Tongue (tissue), 1 donor: ENCODE measurements at regions not wholly inside any gene's neighbourhood (a gene's known extent, or its start where the extent isn't known, plus 50 kb on each side); places are given as distances from the start of the nearest gene placed in this dataset.

Experiments used
- DNase-seq: peaks from one replicate; pipeline ENCODE4 v3.0.0-alpha.2; 2015

DNA sequence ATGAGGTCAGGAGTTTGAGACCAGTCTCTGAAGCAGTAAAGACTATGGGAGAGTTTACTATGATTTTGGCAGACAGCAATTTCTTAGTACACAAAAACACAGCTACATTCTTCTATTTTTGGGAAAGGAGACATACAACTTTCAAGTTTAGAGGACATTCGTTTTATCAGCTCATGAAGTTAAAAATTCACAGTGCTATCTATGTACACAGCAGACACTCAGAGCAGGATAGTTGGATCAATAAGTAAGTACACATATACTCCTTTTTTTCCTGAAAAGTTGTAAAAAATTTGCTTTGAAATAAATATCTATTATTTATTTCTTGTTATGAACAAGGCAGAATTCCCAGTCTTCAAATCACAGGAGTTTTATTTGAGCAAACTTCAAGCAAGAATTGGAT lies 159.7 kb downstream of the SERPINI1 start:
- DNase-seq, result no peak

DNA sequence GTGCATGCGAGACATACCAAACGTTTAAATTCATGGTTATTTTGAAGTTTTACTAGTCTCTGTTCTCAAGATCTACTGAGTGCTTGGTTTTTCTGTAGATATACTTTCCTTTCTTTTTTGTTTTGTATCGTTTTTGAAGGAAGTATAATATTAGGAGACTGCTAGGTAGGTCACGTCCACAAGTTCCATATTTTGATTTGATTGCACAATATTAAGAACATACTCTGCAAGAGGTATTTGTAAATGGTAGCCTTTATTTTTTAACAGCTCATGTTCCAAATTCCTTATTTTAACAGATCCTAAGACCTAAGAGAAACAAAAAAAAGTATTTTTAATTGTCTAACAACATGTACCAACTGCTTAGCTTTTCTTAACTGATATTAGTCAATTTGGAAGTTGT lies 156.7 kb downstream of the SERPINI1 start:
- no peak for DNase-seq

DNA sequence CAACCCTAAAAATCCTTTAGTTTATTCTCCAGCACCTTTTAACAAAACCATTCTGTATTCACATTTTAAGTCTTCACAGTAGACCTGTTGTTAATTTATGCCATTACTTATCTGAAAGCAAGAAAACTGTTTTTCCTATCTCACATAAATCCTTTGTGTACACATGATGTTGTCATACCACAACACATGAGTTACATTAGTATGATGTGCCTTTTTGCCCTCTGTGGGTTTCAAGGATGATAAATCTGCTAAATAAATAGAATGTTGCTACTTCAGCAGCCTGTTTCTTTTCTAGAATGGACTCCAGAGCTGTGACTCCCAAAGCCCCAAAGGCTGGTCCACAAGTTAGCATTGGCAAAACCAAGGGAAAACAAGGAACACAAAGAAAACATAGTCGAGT lies 151.6 kb downstream of the SERPINI1 start:
- DNase-seq, result no peak

DNA sequence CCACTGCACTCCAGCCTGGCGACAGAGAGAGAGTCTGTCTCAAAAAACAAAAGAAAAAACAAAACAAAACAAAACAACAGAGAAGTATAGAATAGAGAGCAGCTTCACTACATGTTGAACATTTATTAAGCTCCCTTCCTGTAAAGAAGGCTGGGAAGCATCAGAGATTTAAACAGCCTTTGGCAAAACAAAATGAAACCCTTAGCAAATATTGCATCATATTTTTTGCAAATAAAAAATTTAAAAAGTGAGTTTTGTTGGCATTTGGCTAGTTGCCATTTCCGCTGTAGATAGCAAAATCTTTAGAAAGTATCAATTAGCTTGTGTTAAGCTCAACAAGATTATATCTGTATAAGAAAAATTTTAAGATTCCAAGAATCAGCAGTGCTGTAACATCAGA lies 151.2 kb downstream of the SERPINI1 start:
- no peak for DNase-seq

DNA sequence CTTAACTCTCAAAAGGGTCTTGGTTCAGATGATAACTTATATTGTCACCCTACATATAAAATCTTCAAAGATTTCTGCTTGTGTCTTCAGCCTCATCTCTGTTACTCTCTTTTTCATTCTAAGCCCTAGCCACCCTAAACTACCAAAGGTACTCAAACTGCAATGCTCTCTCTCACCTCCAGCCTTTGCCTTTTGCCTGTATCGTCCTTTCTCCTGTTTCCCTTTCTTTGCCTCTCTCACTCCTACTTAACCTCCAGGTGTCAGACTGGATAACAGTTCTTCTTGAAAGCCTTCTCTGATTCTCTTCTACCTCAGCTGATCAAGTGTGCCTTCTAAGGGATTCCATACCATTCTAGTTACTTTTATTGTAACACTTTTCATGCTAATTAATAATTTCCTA lies 149.8 kb downstream of the SERPINI1 start:
- DNase-seq, result no peak

DNA sequence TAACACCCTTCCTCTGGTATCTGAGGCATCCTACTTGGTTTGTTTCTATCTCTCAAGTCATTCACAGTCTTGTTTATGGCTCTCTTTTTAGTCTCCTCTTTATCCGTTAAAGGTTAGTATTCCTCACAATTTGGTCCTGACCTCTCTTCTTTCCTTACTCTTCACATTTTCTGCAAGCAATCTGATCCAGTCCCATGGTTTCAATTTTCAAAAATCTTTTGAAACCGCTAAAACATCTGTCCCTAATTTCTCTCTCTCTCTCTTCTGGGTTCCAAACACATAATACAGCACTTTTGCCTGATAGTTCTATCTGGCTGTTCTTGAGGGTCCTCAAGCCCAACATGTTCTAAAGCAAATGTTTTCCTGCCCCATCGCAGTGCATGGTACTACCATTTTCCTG lies 149.0 kb downstream of the SERPINI1 start:
- DNase-seq, result no peak

DNA sequence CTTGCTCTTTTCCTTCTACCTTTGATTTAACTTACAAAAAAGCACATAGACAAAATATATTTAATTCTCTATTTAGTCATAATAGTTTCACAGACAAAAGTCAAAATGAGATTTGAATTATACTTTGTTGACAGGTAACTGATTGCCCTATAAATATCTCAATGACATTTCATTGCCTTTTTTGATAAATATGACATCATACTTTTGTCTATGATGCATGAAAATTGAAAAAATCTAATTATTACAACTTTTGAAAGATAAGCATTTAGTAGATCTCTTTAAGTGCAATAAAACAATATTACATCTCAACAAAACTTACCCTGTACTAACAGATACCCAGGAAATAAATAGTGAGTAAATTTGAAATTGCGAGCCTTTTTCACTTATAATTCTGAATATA lies 147.9 kb downstream of the SERPINI1 start:
- no peak for DNase-seq

DNA sequence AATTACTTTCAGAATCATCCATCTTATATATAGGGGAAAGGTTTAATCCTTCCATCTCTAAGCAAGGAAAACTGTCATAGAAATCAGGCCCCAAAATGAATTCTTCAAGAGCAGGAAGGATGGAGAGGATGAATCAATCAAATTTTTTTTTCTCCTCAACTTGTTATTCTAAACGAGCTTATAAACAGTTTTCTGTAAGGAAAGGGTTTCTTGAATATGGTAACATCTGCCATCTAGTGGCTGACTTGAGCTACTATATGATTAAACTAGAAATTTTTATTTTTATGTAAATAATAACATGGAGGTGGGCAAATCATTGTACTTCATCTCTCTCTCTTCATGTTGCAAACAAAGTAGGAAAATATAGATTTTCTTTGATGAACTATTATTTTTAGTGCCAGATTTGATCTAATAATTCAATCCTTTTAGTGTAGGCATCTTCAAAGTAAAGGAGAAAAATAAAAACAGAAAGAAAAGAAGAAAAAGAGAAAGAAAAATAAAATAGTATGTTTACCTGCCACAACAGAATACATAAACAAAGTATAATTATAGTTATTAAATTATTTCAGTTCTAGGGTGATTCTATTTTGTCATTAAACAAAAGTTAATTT lies 146.6 kb downstream of the SERPINI1 start:
- DNase-seq, result peak; percentile 68

DNA sequence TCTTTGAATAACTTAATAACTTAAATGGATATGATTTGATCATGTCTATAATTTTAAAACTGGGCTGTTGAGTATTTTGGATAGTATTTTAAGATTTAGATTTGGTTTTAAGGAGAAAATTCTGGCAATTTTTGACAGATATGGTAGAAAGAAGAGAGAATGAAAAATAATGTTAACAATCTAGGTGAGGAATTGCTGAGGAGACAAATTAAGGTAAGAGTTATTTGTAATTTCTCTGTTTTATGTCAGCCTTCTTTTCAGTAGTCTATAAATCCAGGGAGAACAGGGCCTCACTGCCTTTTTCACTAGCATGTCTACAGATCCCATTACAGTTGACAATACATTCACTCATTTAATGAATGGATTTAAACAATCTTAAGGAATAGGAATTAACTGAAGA lies 144.7 kb downstream of the SERPINI1 start:
- no peak for DNase-seq

DNA sequence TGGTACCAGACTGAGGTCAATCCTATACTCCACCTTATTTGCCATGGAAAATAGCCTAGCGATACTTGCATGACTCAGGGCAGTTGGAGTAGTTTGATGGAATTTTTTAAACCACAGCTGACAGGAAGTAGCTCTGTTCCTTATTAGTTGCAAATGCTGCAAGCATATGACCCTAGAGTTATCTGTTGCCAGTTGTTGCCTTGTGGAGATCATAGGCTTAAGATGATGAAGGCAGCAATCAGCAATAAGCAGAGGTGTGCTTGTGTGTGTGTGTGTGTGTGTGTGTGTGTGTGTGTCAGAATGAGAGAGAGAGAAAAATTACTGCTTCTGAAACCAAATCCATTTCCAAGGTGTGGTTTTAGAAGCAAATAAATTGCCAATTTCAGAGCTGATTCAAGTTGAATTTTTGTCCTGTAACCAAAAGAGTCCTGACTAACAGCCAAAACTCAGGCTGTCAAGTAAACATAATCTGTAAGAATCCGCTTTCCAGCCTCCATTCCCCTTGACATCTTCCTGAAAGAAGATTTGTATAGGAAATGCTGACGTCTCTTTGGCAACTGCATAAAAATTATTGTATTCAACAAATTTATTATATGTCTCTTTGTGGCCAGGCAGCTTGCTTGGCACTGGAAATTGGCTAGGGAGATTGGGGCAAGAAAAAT lies 141.2 kb downstream of the SERPINI1 start:
- peak; percentile 67 for DNase-seq
